ENCODE measurements at regions not wholly inside any gene's neighbourhood (a gene's known extent, or its start where the extent isn't known, plus 50 kb on each side); places are given as distances from the start of the nearest gene placed in this dataset.
A peak's percentile ranks its signal among the peaks of the same experiment; 100 is the strongest.

DNA sequence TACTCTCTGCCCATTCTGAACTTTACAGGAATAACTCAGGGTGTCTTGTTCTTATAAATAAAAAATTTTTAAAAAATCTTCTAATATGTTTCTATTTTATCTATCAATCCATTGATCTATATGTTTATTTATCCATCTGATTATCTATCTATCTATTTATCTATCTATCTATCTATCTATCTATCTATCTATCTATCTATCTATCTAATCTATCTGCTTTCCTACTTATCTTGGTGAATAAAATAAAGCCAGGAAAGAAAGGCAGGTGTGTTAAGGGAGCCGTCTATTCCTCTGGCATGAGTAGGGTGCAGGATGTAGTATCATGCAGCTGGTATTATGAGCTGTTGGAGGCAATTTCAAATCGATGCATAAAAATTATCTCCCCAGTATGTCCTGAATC lies 153.0 kb downstream of the FOXA2 start:
- no peak for DNase-seq (ENCODE audit: low spot score)

DNA sequence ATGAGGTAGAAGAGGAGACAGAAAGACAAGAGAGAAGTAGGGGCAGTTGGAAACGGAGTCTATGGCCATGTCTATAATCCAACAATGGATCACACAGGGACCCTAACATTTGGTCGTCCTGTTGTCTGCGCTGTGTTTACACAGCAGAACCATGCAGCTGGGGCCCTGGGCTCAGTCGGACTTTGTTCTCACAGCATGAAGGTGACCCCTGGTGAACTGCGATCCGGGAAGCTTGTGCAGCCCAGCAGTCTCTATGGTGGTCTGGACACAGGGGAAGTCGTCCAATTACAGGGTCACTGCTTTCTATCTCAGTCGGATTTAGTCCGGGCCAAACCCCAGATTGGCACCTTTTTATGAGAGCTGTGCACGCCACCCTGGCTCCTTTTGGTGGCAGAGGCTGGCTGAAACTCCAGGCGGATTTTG lies 153.6 kb downstream of the FOXA2 start:
- DNase-seq (ENCODE audit: low spot score), result no peak

DNA sequence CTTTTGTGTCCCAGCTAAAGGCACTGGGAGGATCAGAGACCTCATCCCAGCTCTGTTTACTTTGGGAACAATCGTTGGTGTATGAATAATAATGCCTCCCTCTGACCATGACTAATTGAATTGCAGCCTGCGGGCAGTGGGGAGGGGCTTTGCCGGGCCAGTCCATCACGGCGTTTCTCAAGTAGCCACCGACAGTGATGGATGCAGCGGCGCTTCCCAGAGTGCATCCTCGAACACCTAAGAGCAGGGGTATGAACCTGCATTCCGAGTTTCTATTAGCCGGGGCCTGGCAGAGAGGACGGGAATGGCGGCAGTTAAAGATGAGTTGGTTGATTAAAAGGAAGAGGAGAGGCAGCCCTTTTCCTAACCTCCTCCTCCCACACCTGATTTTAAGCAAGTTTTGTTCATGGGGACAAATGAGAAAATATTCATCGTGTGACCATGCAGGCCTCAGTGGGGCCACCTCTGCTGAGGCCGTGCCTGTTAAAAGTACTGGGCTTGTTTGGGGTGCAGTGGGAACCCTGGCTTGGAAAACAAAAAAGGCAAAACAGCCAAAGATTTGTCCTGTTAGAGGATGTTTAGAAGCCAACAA lies 154.1 kb downstream of the FOXA2 start:
- peak; percentile 42 for DNase-seq (ENCODE audit: low spot score)

DNA sequence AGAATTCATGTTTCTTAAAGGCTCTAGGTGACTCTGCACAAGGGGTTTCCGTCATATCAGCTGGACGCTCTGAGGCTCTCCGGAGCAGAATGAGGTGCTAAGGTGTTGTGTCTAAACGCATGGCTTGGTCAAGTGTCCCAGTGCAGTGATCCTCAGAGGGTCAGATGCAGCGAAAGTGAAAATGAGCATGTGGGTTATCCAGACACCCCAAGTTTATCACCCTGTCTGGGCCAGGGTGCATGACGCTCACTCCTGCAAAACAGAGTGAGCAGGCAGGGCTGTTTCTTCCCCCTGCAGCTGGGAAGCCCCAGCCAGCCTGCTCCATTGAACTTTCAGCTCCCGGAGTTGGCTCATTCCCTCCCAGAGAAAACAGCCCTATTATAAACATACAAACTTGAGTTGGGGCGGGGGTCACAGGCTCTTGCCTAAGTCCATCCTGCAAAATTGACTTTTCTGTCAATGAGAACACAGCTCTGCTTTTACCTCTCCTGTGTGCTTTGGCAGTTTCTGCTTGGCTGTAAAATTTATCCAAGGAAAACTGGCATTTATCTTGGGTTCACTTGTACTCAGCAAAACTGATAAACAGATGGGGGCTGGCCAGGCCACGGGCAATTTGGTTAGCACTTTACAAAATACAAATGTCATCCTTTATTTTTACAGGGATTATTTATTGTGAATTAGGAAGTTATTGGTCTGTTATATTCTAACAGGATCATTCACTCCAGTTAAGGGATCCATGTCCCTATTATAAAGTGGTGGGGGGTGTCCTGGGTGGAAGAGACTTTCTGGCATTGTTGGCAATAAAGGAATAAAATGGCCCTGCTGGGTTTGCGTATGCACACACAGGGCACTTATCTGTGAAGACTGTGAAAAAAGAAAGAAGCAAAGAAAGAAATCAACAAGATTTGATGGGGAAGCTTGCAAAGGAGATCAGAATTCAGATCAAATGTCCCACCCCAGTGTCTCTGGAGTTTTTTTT lies 154.9 kb downstream of the FOXA2 start:
- DNase-seq (ENCODE audit: low spot score), result no peak

DNA sequence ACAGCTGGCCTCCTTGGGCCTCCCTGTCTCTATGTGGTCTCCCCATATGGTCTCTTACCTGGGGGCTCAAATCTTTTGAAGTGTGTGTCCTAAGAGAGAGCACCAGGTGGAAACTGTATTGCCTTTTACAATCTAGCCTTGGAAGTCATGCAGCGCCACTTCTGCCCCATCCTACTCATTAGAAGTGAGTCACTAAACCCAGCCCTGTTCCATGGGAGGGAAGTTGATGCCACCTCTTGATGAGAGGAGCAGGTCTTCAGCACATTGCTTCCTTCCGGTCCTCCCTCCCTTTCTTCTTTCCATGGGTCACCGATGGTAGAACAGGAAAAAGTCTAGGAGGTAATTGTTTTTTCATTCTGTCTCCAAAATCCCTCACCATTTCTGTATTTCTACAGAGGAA lies 156.3 kb downstream of the FOXA2 start:
- DNase-seq (ENCODE audit: low spot score), result peak; percentile 26

DNA sequence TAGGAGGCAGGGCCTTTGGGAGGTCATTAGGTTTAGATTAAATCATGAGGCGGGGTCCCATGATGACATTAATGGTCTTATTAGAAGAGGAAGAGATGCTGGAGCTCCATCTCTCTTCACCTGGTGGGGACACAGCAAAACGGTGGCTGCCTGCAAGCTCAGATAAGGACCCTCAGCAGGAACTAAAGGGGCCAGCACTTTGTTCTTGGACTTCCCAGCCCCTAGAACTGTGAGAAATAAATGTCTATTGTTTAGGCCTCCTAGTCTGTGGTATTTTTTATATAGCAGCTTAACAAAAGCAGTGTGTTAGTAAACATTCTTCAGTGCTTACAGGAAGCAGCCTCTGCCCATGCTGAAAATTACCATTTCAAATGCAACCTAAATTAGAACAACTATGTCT lies 157.6 kb downstream of the FOXA2 start:
- DNase-seq (ENCODE audit: low spot score), result no peak

DNA sequence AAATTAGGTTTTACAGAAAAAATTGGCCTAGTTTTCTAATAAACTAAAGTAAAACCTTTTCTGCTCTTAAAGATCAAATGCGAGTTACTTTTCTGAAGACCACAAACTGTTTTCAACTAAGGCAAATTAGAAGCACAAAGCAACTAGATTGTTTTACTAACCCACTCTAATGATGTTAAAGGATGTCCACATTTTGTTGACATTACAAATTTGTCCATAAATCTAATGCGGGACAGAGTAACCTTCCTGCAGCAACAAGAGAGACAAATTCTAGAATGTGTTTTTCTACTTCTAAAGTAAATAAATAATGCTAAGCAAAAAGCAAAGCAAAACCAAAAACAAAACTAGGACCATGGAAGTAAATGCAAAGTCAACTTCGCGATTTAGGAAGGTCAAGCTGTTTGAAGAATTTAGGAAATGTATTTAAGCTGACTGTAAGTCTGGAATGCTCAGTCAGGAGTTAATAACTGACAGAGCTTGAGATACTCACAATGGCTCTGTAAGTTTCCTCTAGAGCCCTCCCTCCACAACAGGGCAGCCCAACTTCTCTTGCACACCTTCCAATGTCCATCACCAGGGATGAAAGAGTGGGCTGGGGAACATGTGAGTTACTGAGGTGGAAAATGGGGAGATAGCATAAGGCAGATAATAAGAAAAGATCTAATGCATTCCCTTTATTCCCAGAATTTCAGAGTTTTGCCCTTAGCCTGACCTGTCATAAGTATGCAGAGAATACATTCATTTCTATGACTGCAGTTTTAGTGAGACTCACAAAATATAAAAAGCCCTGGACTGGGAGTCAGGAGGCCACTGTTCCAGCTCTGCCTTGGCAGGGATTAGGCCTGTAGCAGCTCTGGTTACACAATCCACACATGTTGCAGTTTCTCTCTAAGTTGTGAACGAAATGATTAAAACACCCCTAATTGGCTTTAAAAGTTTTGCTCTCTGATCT lies 158.8 kb downstream of the FOXA2 start:
- peak; percentile 75 for DNase-seq (ENCODE audit: low spot score)

DNA sequence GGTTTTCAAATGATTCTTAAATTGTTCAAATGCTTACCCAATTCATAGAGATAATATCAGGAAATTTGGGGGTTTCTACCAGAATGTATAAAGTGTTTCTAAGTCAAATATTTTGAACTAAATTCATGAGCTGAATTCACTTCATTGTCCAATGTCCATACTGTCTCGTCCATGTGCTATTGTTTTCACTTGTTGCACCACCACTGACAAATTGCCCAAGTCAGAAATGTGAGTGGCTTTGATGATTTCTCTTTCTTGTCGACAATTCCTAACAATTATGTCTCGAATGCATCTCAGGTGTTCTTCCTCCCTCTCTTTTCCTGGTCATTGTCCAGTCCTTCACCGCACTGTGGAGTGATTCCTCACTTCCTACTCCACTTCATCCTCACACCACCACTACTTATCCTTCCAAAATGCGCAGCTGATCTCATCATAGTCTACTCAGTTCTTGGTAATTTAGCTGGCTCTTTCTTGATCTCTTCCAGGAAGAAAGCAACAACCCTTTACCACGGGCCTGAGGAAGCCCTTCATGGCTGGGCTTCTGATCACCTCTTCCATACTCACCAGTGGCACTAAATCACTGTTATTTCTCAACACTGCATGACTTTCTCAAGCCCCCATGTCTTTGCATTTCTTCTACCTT lies 161.1 kb downstream of the FOXA2 start:
- DNase-seq (ENCODE audit: low spot score), result no peak

DNA sequence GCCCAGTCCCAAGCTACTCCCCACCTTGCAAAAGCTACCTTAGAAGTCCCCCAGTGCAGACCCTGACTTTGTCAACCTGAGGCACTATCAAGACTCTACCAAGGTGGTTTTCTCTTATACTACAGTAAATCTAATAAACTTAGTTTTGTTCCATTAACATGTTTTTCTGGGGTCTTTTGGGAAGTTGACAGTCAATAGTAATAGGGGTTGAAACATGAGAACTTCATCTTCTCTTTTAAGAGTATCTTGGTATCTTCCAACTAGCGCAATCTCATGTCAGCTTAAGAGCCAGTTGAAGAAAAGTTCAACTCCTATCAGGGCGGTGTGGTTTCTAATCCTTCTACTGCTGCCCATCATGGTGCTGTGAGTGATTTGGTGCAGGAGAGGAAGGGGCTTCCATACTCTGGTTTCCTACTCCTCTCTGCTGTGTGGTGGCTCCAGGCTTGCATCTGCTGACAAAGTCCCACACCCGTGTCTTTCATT lies 164.2 kb downstream of the FOXA2 start:
- no peak for DNase-seq (ENCODE audit: low spot score)

DNA sequence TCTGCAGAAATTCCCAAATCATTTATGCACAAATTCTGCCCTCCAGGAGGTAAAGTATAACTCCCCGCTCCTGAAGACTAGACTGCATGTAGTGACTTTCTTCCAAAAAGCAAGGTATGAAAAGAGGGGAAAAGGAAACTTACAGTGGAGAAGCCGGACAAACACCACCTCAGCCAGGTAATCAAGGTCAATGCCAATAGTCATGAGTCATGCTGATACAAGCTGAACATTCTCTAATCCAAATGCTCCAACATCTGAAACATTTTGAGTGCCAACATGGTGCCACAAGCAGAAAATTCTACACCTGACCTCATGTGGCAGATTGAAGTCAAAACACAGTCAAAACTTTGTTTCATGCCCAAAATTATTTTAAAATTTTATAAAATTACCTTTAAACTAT lies 165.6 kb downstream of the FOXA2 start:
- peak; percentile 5 for DNase-seq (ENCODE audit: low spot score)

DNA sequence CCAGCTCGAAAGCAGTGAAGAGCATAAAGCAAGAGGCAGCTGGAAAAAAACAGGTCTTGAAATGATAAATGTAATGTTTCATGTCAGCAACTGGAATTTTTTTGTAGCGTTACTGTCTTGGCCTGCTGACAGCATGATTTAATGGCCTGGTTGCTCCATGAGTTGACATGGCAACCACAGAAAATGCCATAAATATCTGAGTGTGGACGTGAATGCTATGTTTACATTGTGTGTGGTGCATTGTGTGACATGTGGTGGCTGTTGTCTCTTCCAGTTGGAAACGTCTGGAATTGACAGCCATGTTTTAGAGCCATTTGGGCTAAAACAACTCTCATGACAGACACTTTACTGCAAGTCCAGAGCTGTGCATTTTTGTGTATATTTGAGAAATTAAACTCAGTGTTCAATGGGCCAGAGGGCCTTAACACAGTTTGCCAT lies 170.0 kb downstream of the FOXA2 start:
- peak; percentile 40 for DNase-seq (ENCODE audit: low spot score)

DNA sequence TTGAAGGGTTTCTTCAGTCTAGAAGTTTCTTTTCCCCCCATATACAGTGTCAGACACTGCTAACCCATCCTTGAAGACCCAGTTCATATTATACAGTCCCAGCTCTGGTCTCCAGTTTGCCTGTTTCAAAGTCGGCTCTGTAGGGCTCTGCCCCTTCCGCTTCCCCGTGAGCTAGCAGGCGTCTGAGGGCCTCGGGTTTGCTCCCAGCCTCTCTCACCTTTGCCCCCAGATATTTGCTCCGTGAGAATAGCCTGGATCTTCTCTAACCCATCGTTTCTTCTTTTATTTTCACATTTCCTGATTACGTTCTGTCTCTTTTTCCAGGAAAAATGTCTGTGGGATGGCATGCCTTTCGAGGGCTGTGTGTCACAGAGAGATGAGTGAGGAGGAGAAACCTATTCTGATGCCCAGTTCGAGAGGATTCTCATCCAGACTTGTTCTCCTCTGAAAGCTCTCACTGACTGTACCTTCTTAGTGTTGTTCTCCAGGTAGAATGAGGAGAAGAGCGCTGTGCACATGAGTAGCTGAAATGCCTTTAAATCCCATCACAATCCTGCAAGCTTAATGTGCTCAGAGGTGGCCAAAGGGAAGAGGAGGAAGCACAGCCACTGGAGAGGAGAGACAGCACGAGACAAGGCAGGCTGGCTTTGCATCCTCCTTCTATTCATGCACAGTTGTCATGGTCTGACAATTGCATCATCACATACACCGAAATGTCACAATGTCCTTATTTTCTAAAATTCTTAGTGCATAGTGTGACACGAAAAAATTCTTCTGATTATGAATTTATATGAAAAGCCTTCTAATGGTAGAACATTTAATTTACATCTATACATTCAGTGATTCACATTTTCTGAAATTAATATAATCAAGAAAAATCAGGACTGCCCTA lies 171.1 kb downstream of the FOXA2 start:
- DNase-seq (ENCODE audit: low spot score), result no peak

DNA sequence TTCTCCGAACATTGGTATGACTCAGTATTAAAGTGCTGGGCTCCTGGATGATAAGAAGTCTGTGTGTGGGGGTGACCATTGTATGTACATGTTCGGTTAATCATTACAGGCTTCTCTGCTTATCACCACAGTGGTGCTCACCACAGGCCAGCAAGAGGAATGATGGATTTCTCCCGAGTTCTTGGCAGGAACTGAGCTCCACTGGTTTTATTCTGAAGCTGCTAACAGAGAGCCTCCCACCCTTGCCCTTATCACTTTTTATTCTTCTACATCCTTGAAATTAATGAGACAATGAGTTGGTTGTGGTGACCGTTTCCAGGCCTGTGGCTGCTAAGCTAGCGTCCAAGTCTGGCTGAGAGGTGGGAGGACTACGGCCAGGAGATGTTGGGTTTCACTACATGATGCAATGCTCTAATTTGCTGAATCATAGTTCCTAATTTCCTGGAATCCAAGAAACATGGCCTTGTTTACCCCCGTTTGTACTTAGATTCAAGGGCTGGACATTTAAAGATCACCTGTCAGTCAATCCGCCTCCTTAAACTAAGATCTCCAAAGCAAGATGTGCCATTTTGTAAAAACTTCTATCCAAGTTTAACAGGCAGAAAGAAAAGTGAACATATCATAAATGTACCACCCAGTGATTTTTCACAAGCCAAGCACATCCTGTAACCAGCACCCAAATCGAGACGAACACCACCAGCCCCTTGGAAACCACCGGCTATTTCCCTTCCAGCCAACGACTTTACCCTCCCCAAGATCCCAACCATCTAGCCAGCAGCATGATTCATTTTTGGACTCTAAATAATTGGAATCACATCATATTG lies 172.5 kb downstream of the FOXA2 start:
- peak; percentile 94 for DNase-seq (ENCODE audit: low spot score)

DNA sequence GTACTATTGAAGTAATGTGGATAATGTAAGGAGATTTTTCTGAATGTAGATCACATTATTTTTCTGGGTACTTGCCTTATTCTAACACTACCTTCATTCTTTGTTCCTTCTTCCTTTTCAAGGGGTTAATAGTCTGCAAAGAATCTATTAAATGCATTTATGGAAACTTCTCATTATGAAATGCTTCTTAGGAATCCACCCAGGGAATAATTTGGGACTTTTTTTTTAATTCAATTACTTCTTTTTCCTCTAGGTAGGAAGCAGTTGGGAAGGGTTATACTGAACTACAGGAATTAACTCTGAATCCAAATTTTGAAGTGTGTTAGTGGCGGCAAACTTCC lies 173.1 kb downstream of the FOXA2 start:
- DNase-seq (ENCODE audit: low spot score), result no peak

DNA sequence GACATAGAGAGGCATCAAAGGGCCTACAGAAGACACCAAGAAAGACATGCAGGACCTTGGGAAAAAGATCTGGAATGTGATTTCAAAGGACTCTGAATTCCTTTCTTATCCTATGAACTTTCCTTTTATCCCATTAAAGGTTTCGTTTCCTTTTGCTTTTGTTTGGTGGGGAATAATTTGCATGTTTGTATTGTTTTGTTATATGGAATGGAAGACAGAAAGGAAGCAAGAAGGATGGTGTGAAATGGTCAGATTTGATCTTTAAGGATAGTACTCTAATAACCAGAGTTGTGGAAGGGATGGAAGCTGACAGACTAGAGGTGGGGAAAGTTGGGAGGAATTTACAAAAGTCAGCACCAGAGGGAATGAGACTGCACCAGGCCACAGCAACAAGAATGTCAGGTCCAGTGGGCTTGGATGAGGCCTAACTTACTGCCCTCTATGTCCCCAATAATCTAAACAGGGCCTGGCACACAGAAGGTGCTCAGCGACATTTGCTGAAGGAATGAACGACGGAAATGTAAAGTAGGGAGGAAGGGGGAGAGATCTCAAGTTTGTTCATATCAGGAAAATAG lies 173.7 kb downstream of the FOXA2 start:
- DNase-seq (ENCODE audit: low spot score), result no peak

DNA sequence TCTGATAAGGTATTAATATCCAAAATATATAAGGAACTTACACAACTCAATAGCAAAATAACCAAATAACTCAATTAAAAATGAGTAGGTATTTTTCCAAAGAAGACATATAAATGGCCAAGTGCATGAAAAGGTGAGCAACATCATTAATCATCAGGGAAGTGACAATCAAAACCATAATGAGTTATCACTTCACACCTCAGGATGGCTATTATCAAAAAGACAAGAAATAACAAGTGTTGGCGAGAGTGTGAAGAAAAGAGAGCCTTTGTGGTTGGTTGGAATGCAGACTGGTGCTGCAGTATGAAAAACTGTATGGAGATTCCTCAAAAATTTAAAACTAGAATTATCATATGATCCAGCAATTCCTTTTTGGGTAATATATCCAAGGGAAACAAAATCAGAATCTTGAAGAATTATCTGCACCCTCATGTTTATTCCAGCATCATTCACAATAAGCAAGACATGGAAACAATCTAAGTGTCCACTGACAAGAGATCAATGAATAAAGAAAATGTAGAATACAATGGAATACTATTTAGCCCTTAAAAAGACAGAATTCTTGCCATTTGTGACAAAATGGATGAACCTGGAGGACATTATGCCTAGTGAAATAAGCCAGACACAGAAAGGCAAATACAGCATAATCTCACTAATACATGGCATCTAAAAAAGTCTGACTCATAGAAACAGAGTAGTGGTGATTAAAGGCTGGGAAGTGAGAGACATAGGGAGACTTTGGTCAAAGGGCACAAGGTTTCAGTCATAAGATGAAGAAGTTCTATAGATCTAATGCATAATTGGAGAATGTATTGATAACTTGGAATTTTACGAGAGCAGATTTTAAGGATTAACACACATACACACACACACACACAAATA lies 175.6 kb downstream of the FOXA2 start:
- no peak for DNase-seq (ENCODE audit: low spot score)

DNA sequence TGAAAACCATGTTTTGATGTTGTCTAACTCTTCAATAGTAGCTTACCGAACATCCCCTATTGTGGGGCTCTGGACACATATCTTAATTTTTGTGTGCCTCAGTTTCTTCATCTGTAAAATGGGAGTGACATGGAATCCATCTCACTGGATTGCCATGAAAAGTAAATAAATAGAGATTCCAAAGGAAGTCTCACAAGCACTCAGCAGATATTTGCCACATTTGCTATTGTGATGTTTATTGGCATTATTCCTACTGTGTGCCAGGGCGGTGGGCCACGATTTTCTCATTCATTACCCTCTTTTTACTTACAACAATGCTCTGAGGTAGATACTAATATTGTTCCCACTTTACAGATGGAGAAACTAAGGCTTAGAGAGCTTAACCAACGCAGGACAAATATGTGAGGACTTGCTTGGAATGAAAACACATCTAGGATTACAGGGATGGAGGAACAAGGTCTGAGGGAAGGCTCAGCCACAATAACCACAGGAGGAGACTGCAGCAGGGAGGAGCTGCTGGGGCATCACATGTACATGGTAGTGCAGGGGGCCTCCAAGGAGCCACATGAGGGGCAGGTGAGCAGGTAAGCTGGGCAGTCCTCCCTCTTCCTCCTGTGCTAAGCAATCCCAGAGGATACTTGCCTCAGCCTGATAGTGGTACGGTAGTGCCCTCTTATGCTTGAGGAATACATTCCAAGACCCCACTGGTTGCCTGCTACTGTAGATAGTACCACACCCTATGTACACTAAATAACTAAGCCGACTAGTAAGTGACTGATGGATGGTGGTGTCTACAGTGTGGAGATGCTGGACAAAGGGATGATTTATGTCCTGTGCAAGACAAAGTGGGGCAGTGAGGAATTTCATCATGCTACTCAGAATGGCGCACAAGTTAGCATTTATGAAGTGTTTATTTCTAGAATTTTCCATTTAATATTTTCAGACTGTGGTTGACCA lies 176.9 kb downstream of the FOXA2 start:
- no peak for DNase-seq (ENCODE audit: low spot score)

Data from kidney tubule cell (primary cell).